Esophagus squamous epithelium (tissue), 4 donors: ENCODE measurements at regions not wholly inside any gene's neighbourhood (a gene's known extent, or its start where the extent isn't known, plus 50 kb on each side); places are given as distances from the start of the nearest gene placed in this dataset.

Experiments used
- POLR2A ChIP-seq, 4 donors: fragments of 450-650 bp; IDR thresholded peaks; one replicate each; pipeline ENCODE4 v1.6.1; 2017; ENCODE audit warnings: antibody characterized with exemption in 4 of 4, mild to moderate bottlenecking in 4 of 4, moderate library complexity in 3 of 4
- TF ChIP-seq, protein P1 (sequence below), 6 experiments: fragments of 450-650 bp in 4 of 6; fragments of 200-600 bp in 2 of 6; sonication (generic) in 2 of 6; IDR thresholded peaks; one replicate each; pipeline ENCODE4 v1.5.1; 2016 to 2019; ENCODE audit warnings: antibody characterized with exemption in 6 of 6, mild to moderate bottlenecking in 4 of 6, moderate library complexity in 4 of 6

DNA sequence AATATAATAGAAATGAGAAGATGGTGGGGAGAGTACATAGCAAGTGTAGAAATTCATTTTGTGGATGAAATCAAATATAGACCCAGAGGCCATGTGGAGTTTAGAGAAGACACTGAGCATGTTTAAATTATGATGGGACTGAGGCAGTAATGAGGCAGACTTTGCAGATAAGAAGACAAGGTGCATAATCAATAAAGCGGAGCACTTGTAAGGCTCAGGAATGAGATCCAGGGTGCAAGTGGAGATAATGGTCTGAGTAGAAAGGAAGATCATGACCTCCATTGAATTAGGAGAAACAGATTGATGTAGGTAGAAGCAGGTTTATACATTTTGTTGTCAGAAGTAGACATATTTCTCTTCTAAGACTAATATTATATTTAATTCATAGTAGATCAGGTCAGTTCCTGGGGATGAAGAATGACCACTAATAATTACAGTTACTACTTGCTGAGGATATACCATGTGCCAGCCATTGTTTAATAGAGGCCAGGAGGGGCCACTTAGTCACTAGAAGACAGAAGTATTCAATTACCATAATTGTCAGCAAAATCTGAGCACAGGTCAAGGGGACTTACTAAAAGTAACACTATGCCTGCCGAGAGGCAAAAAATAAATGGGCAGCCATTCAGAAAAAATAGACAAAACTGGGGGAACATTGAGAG, 479.8 kb downstream of the DNAH5 start:
- TF ChIP-seq, protein P1, sequence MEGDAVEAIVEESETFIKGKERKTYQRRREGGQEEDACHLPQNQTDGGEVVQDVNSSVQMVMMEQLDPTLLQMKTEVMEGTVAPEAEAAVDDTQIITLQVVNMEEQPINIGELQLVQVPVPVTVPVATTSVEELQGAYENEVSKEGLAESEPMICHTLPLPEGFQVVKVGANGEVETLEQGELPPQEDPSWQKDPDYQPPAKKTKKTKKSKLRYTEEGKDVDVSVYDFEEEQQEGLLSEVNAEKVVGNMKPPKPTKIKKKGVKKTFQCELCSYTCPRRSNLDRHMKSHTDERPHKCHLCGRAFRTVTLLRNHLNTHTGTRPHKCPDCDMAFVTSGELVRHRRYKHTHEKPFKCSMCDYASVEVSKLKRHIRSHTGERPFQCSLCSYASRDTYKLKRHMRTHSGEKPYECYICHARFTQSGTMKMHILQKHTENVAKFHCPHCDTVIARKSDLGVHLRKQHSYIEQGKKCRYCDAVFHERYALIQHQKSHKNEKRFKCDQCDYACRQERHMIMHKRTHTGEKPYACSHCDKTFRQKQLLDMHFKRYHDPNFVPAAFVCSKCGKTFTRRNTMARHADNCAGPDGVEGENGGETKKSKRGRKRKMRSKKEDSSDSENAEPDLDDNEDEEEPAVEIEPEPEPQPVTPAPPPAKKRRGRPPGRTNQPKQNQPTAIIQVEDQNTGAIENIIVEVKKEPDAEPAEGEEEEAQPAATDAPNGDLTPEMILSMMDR (IDR thresholded peaks at IDR 0.05): no peak
- TF ChIP-seq POLR2A (IDR thresholded peaks at IDR 0.05): no peak
